Stomach (tissue), 4 donors: ENCODE measurements at regions not wholly inside any gene's neighbourhood (a gene's known extent, or its start where the extent isn't known, plus 50 kb on each side); places are given as distances from the start of the nearest gene placed in this dataset.

Source experiments
- POLR2A ChIP-seq, 4 donors: fragments of 450-650 bp; IDR thresholded peaks; one replicate each; pipeline ENCODE4 v1.6.1; 2016; ENCODE audit warnings: antibody characterized with exemption in 4 of 4, control low read depth in 2 of 4, mild to moderate bottlenecking in 1 of 4, moderate library complexity in 1 of 4
- POLR2AphosphoS5 ChIP-seq, 3 donors: sonication (generic); formaldehyde crosslinking; IDR thresholded peaks; one replicate each; pipeline ENCODE4 v1.6.1; 2016; ENCODE audit warnings: antibody characterized with exemption in 3 of 3
- TF ChIP-seq, protein P1 (sequence below), 7 experiments: fragments of 450-650 bp in 4 of 7; fragments of 200-600 bp in 3 of 7; sonication (generic) in 3 of 7; IDR thresholded peaks; one replicate each; pipeline ENCODE4 v1.5.1; 2016 to 2019; ENCODE audit warnings: antibody characterized with exemption in 7 of 7, control low read depth in 2 of 7, mild to moderate bottlenecking in 1 of 7

DNA sequence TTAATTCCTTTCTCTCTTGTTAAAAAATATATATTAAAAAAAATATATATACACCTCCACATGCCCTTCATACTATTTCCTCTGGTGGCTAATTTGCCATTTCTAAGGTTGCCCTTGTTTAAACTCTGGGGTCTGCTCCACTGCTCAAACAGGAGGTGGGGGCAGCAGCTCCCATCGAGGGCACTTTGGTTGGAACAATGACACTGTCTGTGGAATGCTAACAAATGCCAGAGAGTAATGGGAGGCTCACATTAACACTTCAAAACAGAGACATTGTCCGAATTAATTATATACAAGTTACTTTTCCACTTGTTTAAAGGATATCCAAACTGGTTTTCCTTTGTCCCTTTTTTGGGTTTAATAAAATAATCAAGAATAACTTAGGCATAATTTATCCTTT, 58.8 kb upstream of the CD302 start:
- TF ChIP-seq, protein P1, sequence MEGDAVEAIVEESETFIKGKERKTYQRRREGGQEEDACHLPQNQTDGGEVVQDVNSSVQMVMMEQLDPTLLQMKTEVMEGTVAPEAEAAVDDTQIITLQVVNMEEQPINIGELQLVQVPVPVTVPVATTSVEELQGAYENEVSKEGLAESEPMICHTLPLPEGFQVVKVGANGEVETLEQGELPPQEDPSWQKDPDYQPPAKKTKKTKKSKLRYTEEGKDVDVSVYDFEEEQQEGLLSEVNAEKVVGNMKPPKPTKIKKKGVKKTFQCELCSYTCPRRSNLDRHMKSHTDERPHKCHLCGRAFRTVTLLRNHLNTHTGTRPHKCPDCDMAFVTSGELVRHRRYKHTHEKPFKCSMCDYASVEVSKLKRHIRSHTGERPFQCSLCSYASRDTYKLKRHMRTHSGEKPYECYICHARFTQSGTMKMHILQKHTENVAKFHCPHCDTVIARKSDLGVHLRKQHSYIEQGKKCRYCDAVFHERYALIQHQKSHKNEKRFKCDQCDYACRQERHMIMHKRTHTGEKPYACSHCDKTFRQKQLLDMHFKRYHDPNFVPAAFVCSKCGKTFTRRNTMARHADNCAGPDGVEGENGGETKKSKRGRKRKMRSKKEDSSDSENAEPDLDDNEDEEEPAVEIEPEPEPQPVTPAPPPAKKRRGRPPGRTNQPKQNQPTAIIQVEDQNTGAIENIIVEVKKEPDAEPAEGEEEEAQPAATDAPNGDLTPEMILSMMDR (IDR thresholded peaks at IDR 0.05) = no peak
- TF ChIP-seq POLR2A (IDR thresholded peaks at IDR 0.05) = no peak
- no peak for TF ChIP-seq POLR2AphosphoS5 (IDR thresholded peaks at IDR 0.05)
